Stomach smooth muscle (tissue), 2 donors: ENCODE measurements at regions not wholly inside any gene's neighbourhood (a gene's known extent, or its start where the extent isn't known, plus 50 kb on each side); places are given as distances from the start of the nearest gene placed in this dataset.

ENCODE experiments used
- H3K27ac ChIP-seq: one replicate; pipeline ENCODE4 v1.7.0; 2013; ENCODE audit warnings: mild to moderate bottlenecking, low read length, inconsistent platforms
- H3K27me3 ChIP-seq, 2 donors: one replicate each; pipeline ENCODE4 v1.7.0; 2013; ENCODE audit warnings: low read length in 2 of 2; ENCODE audit not compliant: insufficient read depth in 2 of 2, control insufficient read depth in 1 of 2
- H3K36me3 ChIP-seq, 2 donors: one replicate each; pipeline ENCODE4 v1.7.0; 2013; ENCODE audit warnings: low read length in 2 of 2; ENCODE audit not compliant: control insufficient read depth in 2 of 2, insufficient read depth in 2 of 2
- H3K4me1 ChIP-seq: one replicate; pipeline ENCODE4 v1.7.0; 2013; ENCODE audit warnings: low read length; ENCODE audit not compliant: control insufficient read depth, insufficient read depth
- H3K4me3 ChIP-seq, 2 donors: one replicate each; pipeline ENCODE4 v1.7.0; 2013; ENCODE audit warnings: low read length in 2 of 2
- H3K9ac ChIP-seq, 2 donors: one replicate each; pipeline ENCODE4 v1.7.0; 2013; ENCODE audit warnings: low read length in 2 of 2, mild to moderate bottlenecking in 1 of 2
- H3K9me3 ChIP-seq, 2 donors: one replicate each; pipeline ENCODE4 v1.7.0; 2013; ENCODE audit warnings: low read length in 2 of 2; ENCODE audit not compliant: control insufficient read depth in 2 of 2
- donor health status: healthy.
- donor health status: Pancreatic carcinoma.

GRCh38 chr16:18037051-18037450 is 299.5 kb downstream of the NPIPA8 start:
- no peaks in the 10 kb centered on the region for H3K36me3 ChIP-seq
- H3K9ac ChIP-seq = no peak overlapping the region
- no peaks in the 10 kb centered on the region for H3K27me3 ChIP-seq
- no peaks in the 10 kb centered on the region for H3K4me1 ChIP-seq
- no peak overlapping the region for H3K27ac ChIP-seq
- no peak overlapping the region for H3K4me3 ChIP-seq
- peaks cover 0 to 2% of the 10 kb centered on the region in 2 donors for H3K9me3 ChIP-seq

GRCh38 chr16:18024611-18025010 is 311.9 kb downstream of the NPIPA8 start:
- no peaks in the 10 kb centered on the region for H3K9me3 ChIP-seq
- H3K27me3 ChIP-seq = peaks cover 0 to 2% of the 10 kb centered on the region in 2 donors
- H3K4me3 ChIP-seq = no peak overlapping the region
- no peaks in the 10 kb centered on the region for H3K36me3 ChIP-seq
- no peak overlapping the region for H3K9ac ChIP-seq
- no peaks in the 10 kb centered on the region for H3K4me1 ChIP-seq
- no peak overlapping the region for H3K27ac ChIP-seq

GRCh38 chr16:18018376-18018775 is 318.2 kb downstream of the NPIPA8 start:
- no peaks in the 10 kb centered on the region for H3K4me1 ChIP-seq
- H3K27me3 ChIP-seq = peaks cover 0 to 3% of the 10 kb centered on the region in 2 donors
- H3K27ac ChIP-seq = no peak overlapping the region
- no peaks in the 10 kb centered on the region for H3K9me3 ChIP-seq
- H3K9ac ChIP-seq = no peak overlapping the region
- no peak overlapping the region for H3K4me3 ChIP-seq
- H3K36me3 ChIP-seq = no peaks in the 10 kb centered on the region

GRCh38 chr16:18013863-18014262 is 322.7 kb downstream of the NPIPA8 start:
- peaks cover 0 to 3% of the 10 kb centered on the region in 2 donors for H3K27me3 ChIP-seq
- H3K4me3 ChIP-seq = no peak overlapping the region
- no peaks in the 10 kb centered on the region for H3K9me3 ChIP-seq
- H3K36me3 ChIP-seq = no peaks in the 10 kb centered on the region
- no peak overlapping the region for H3K27ac ChIP-seq
- H3K4me1 ChIP-seq = no peaks in the 10 kb centered on the region
- no peak overlapping the region for H3K9ac ChIP-seq

DNA sequence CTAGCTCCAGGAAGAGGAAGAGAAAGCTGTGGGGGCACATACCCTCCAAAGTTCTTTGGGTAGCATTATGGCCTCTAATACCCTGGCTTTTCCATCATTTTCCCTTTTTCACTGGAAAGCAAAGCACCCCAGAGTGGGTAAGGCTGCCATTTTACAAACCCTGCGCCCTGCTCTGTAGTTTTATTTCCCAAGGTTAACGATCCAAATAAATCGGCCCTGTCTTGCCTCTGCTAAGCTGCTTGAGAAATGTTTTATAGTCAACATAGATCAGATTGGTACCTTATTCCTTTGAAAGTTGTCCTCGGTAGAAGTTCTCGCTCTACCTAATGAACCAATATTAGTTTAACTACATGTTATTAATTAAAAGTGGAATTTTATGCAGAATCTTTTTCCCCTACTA is 328.2 kb downstream of the NPIPA8 start:
- H3K27ac ChIP-seq = no peak overlapping the region
- H3K9ac ChIP-seq = no peak overlapping the region
- peaks cover 0 to 4% of the 10 kb centered on the region in 2 donors for H3K9me3 ChIP-seq
- H3K27me3 ChIP-seq = no peaks in the 10 kb centered on the region
- H3K4me1 ChIP-seq = no peaks in the 10 kb centered on the region
- H3K36me3 ChIP-seq = no peaks in the 10 kb centered on the region
- no peak overlapping the region for H3K4me3 ChIP-seq

DNA sequence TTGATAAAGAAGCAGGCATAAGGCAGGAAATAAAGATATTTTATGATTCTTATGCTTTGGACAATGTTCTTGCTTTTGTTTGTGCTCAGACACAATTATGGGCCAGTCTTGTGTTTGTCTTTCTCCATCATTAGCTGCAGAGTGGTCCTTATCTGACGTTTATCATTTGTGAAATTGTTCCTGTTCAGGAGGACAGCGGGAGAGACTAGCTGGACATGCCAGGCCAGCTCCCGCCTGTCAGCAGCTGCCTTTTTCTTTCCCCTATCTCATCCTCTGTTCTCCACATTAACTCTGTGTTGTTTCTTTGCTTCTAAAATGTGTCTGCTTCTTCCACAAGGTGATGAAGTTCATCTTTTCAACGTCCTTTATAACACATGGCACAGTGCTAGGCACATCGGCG is 333.5 kb downstream of the NPIPA8 start:
- H3K27me3 ChIP-seq = no peaks in the 10 kb centered on the region
- no peak overlapping the region for H3K4me3 ChIP-seq
- peaks cover 3 to 4% of the 10 kb centered on the region in 2 donors for H3K9me3 ChIP-seq
- H3K4me1 ChIP-seq = no peaks in the 10 kb centered on the region
- H3K36me3 ChIP-seq = no peaks in the 10 kb centered on the region
- H3K27ac ChIP-seq = no peak overlapping the region
- H3K9ac ChIP-seq = no peak overlapping the region

DNA sequence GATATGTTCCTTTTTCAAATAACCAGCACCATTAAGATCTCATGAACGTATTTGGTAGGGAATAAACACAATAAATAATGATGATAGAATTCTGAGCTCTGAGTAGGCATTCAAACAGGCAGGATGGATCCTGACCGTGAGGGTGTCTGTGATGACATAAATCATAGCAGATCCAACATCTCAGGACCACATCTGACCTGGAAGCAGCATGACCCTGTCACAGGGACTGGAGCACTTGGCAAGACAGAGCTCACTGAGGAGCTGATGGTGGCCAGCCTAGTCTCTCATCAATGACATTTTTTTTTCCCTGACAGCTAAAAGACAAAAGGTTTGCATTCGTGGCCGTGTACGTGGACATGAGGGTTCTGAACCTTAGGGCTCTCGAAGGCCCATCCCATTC is 337.5 kb downstream of the NPIPA8 start:
- H3K27ac ChIP-seq = no peak overlapping the region
- H3K4me3 ChIP-seq = no peak overlapping the region
- H3K27me3 ChIP-seq = no peaks in the 10 kb centered on the region
- H3K4me1 ChIP-seq = no peaks in the 10 kb centered on the region
- peaks cover 0 to 3% of the 10 kb centered on the region in 2 donors for H3K9me3 ChIP-seq
- no peak overlapping the region for H3K9ac ChIP-seq
- no peaks in the 10 kb centered on the region for H3K36me3 ChIP-seq

GRCh38 chr16:17998550-17998949 is 338.0 kb downstream of the NPIPA8 start:
- Histone ChIP-seq H3K9me3 (peaks cover 0 to 3% of the 10 kb centered on the region in 2 donors), H3K9ac (no peak overlapping the region), H3K27ac (no peak overlapping the region), H3K36me3 (no peaks in the 10 kb centered on the region), H3K4me3 (no peak overlapping the region), H3K4me1 (no peaks in the 10 kb centered on the region), H3K27me3 (no peaks in the 10 kb centered on the region)

DNA sequence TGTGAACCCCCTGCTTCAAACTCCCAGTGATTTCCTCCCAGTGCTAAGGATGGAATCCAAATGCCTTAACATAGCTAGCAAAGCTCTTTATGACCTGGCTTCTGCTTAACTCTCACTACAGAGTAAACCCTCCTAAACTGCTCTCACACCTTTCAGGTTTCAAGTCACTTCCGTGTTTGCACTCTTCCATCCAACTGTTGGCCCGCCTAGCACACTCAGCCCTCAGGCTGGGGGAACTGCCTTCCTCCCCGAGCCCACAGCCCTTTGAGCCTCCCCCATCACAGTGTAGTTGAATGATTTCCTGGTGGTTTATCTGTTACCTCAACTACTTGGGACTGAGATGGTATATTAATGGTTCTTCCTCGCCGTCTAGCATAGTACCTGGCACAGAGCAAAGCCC is 342.5 kb downstream of the NPIPA8 start:
- Histone ChIP-seq H3K4me3 (no peak overlapping the region), H3K4me1 (no peaks in the 10 kb centered on the region), H3K9ac (no peak overlapping the region), H3K9me3 (no peaks in the 10 kb centered on the region), H3K27ac (no peak overlapping the region), H3K27me3 (no peaks in the 10 kb centered on the region), H3K36me3 (no peaks in the 10 kb centered on the region)

DNA sequence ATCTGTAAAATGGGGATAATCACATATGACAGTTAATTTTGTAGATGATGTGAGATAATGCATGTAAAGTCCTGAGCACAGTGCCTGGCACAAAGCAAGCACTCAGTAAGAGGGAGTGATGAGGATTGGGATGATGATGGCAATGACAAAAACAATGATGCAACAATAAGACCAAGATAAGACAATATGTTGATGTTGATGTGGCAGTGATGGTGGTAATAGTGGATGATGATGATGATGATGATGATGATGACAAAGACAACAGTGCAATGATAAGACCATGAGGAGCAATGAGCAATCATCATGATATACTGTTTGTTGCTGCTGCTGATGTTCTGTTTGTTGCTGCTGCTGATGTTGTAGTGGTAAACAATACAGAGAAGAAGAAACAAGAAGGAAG is 344.1 kb downstream of the NPIPA8 start:
- Histone ChIP-seq H3K9ac (no peak overlapping the region), H3K9me3 (no peaks in the 10 kb centered on the region), H3K4me3 (no peak overlapping the region), H3K27ac (no peak overlapping the region), H3K4me1 (no peaks in the 10 kb centered on the region), H3K36me3 (no peaks in the 10 kb centered on the region), H3K27me3 (no peaks in the 10 kb centered on the region)

DNA sequence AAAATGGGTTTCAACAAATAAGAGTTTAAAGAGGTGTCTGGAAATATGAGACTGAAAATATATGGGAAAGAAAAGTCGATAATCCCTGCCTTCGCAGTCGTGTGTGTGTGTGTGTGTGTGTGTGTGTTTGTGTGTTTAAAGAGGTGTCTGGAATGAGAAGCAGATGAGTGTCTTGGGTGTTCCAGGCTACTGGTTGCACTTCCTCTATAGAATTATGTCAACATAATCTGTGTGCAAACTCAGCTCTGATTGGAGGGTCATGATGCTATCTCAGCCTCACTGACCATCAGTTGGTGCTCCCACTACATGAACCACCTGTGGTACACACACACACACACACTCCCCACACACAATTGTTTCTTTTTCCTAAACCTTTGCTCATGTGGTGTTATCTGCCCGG is 347.3 kb downstream of the NPIPA8 start:
- no peaks in the 10 kb centered on the region for H3K36me3 ChIP-seq

More for the DNA sequence above, 347.3 kb downstream of the NPIPA8 start:
- no peaks in the 10 kb centered on the region for H3K4me1 ChIP-seq
- no peak overlapping the region for H3K4me3 ChIP-seq
- H3K9me3 ChIP-seq = no peaks in the 10 kb centered on the region
- H3K27ac ChIP-seq = no peak overlapping the region
- no peaks in the 10 kb centered on the region for H3K27me3 ChIP-seq
- H3K9ac ChIP-seq = no peak overlapping the region
